HG02938 (cell line): ENCODE measurements at regions not wholly inside any gene's neighbourhood (a gene's known extent, or its start where the extent isn't known, plus 50 kb on each side); places are given as distances from the start of the nearest gene placed in this dataset.
A peak's percentile ranks its signal among the peaks of the same experiment; 100 is the strongest.

Source experiments
- ATAC-seq: cut with Tn5 transposase; IDR thresholded peaks from one replicate; pipeline ENCODE4 v1.9.1; 2021; ENCODE audit warnings: mild to moderate bottlenecking, moderate library complexity; ENCODE audit not compliant: unreplicated experiment

- ATAC-seq, result no peak
Observed at GRCh38 chr3:56902468-56903160, 100.9 kb upstream of the ARHGEF3 start.

GRCh38 chr3:56900801-56901200 is 99.1 kb upstream of the ARHGEF3 start:
- no peak for ATAC-seq

- no peak for ATAC-seq
Observed at GRCh38 chr3:56899851-56900250, 98.1 kb upstream of the ARHGEF3 start.

- no peak for ATAC-seq
Observed at GRCh38 chr3:56899078-56899477, 97.3 kb upstream of the ARHGEF3 start.

- no peak for ATAC-seq
Observed at GRCh38 chr3:56896357-56896756, 94.6 kb upstream of the ARHGEF3 start.

- ATAC-seq, result peak; percentile 62
Observed at GRCh38 chr3:56894881-56895431, 93.2 kb upstream of the ARHGEF3 start.

GRCh38 chr3:56890448-56891091 is 88.8 kb upstream of the ARHGEF3 start:
- ATAC-seq, result no peak

GRCh38 chr3:56889131-56889530 is 87.4 kb upstream of the ARHGEF3 start:
- no peak for ATAC-seq

- no peak for ATAC-seq
Observed at GRCh38 chr3:56887402-56888025, 85.8 kb upstream of the ARHGEF3 start.

- ATAC-seq, result no peak
Observed at GRCh38 chr3:56886314-56886713, 84.6 kb upstream of the ARHGEF3 start.

GRCh38 chr3:56885879-56886278 is 84.1 kb upstream of the ARHGEF3 start:
- no peak for ATAC-seq

- ATAC-seq, result no peak
Observed at GRCh38 chr3:56885453-56885852, 83.7 kb upstream of the ARHGEF3 start.

GRCh38 chr3:56884387-56884786 is 82.6 kb upstream of the ARHGEF3 start:
- no peak for ATAC-seq

GRCh38 chr3:56883828-56884227 is 82.1 kb upstream of the ARHGEF3 start:
- no peak for ATAC-seq

GRCh38 chr3:56882896-56883295 is 81.1 kb upstream of the ARHGEF3 start:
- no peak for ATAC-seq

GRCh38 chr3:56881841-56882240 is 80.1 kb upstream of the ARHGEF3 start:
- no peak for ATAC-seq

GRCh38 chr3:56880720-56881575 is 79.2 kb upstream of the ARHGEF3 start:
- ATAC-seq, result no peak

GRCh38 chr3:56879436-56880215 is 77.9 kb upstream of the ARHGEF3 start:
- ATAC-seq, result no peak

- ATAC-seq, result no peak
Observed at GRCh38 chr3:56878074-56878473, 76.3 kb upstream of the ARHGEF3 start.

GRCh38 chr3:56876916-56877315 is 75.2 kb upstream of the ARHGEF3 start:
- no peak for ATAC-seq
